CD4-positive, alpha-beta T cell (primary cell): ENCODE measurements at regions not wholly inside any gene's neighbourhood (a gene's known extent, or its start where the extent isn't known, plus 50 kb on each side); places are given as distances from the start of the nearest gene placed in this dataset.
A peak's percentile ranks its signal among the peaks of the same experiment; 100 is the strongest.

Experiments
- ATAC-seq: fragments of 200-7000 bp; cut with Tn5 transposase; one replicate; pipeline ENCODE4 v1.10.0; 2022; ENCODE audit warnings: mild to moderate bottlenecking; ENCODE audit not compliant: poor library complexity
- CTCF ChIA-PET: fragments of 350-600 bp; sonication (Branson Sonifier 250); formaldehyde crosslinking; loops from one replicate; lab custom pipeline; 2021; ENCODE audit warnings: antibody characterized with exemption, inconsistent platforms; lab: Charles Lee
- POLR2A ChIA-PET: fragments of 350-600 bp; sonication (Branson Sonifier 250); formaldehyde crosslinking; loops from one replicate; lab custom pipeline; 2021; ENCODE audit warnings: antibody characterized with exemption, inconsistent platforms; lab: Charles Lee
- DNase-seq, 14 experiments: peaks; one replicate each; pipeline ENCODE4 v3.0.0-alpha.2; 2013 to 2020; ENCODE audit warnings: mixed read lengths in 2 of 14
- H3K27ac ChIP-seq, 2 donors: one replicate each; pipeline versions ENCODE4 v1.5.1 to v1.7.0; 2013; ENCODE audit warnings: low read length in 2 of 2, low read depth in 1 of 2, mild to moderate bottlenecking in 1 of 2
- H3K27me3 ChIP-seq, 2 experiments: 1 replicate in 1 of 2; 2 replicates in 1 of 2; pipeline versions ENCODE4 v1.6.1 to v1.7.0; 2013; ENCODE audit warnings: low read length in 2 of 2, control low read depth in 1 of 2, mild to moderate bottlenecking in 1 of 2, moderate library complexity in 1 of 2; ENCODE audit not compliant: insufficient read depth in 2 of 2, control insufficient read depth in 1 of 2
- H3K36me3 ChIP-seq: one replicate; pipeline ENCODE4 v1.6.1; 2013; ENCODE audit warnings: low read length, control low read depth; ENCODE audit not compliant: insufficient read depth
- H3K4me1 ChIP-seq: one replicate; pipeline ENCODE4 v1.6.1; 2013; ENCODE audit warnings: low read length, control low read depth; ENCODE audit not compliant: insufficient read depth
- H3K4me3 ChIP-seq: one replicate; pipeline ENCODE4 v1.5.1; 2013; ENCODE audit warnings: mild to moderate bottlenecking, low read length, moderate library complexity
- H3K9me3 ChIP-seq, 2 experiments: 1 replicate in 1 of 2; 2 replicates in 1 of 2; pipeline versions ENCODE4 v1.6.1 to v1.7.0; 2013; ENCODE audit warnings: low read length in 2 of 2, mild to moderate bottlenecking in 2 of 2, control low read depth in 1 of 2, moderate library complexity in 1 of 2; ENCODE audit not compliant: control insufficient read depth in 1 of 2, insufficient read depth in 1 of 2
- H3K27ac Mint-ChIP-seq: one replicate; pipeline ENCODE4 v1.8.0; 2020; ENCODE audit warnings: mixed read lengths
- H3K27me3 Mint-ChIP-seq: one replicate; pipeline ENCODE4 v1.8.0; 2021; ENCODE audit warnings: mixed read lengths
- H3K36me3 Mint-ChIP-seq: one replicate; pipeline ENCODE4 v1.8.0; 2021; ENCODE audit warnings: low read depth, mixed read lengths
- H3K4me1 Mint-ChIP-seq: one replicate; pipeline ENCODE4 v1.8.0; 2021; ENCODE audit warnings: low read depth, mixed read lengths
- H3K4me3 Mint-ChIP-seq: one replicate; pipeline ENCODE4 v1.8.0; 2020; ENCODE audit warnings: mild to moderate bottlenecking, mixed read lengths
- H3K9me3 Mint-ChIP-seq: one replicate; pipeline ENCODE4 v1.8.0; 2020; ENCODE audit warnings: mixed read lengths
- intact Hi-C, 2 experiments: fragments of 100-400 bp; cut with DNase I in 1 of 2; cut with micrococcal nuclease in 1 of 2; formaldehyde crosslinking; loops; one replicate each; pipeline versions ENCODE4 v1.15.1 to v1.9.0; 2023 to 2025; cut with DNase I, micrococcal nuclease
- TF ChIP-seq, protein P1 (sequence below): fragments of 200-600 bp; IDR thresholded peaks from one replicate; pipeline ENCODE4 v1.8.0; 2022; ENCODE audit warnings: antibody characterized with exemption, mild to moderate bottlenecking

DNA sequence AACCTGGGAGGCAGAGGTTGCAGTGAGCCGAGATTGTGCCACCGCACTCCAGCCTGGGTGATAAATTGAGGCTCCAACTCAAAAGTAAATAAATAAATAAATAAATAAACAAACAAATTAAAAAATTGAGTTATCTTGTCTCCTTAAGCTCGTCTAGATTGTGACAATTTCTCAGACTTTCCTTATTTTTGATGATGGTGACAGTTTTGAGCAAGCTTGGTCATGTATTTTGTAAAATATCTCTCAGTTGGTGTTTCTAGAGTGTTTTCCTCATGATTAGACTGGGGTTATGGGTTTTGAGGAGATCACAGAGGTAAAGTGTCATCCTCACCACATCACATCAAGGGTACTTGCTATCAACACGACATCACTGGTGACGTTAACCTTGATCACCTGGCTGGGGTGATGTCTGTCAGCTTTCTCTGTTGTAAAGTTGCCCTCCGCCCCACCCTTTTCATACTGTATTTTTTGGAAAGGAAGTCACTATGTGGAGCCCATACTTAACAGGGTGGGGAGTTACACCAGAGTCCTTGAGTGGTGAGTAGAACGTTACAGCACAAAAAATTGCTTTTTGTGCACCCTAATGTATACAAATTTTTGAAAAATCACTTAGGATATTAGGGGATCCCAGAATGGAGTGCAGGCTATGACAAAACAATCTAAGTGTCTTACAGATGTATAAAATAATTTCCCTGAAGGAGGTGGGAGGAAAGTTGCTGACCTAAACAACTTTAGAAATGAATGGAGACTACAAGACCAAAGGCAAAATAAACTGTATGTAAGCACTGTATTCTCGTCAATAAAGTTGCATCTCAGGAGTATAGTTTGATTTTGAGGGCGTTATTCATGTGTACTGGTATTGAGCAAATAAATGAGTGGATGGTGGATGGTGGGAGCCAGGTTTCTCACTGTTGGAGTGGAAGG is 116.4 kb upstream of the SGK1 start:
- TF ChIP-seq, protein P1, sequence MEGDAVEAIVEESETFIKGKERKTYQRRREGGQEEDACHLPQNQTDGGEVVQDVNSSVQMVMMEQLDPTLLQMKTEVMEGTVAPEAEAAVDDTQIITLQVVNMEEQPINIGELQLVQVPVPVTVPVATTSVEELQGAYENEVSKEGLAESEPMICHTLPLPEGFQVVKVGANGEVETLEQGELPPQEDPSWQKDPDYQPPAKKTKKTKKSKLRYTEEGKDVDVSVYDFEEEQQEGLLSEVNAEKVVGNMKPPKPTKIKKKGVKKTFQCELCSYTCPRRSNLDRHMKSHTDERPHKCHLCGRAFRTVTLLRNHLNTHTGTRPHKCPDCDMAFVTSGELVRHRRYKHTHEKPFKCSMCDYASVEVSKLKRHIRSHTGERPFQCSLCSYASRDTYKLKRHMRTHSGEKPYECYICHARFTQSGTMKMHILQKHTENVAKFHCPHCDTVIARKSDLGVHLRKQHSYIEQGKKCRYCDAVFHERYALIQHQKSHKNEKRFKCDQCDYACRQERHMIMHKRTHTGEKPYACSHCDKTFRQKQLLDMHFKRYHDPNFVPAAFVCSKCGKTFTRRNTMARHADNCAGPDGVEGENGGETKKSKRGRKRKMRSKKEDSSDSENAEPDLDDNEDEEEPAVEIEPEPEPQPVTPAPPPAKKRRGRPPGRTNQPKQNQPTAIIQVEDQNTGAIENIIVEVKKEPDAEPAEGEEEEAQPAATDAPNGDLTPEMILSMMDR: no peak
- H3K27me3 ChIP-seq: no peaks in the 10 kb centered on the region
- no peak overlapping the region for H3K27ac ChIP-seq
- no peaks in the 10 kb centered on the region for H3K36me3 ChIP-seq
- ChIA-PET CTCF (no interaction called here), POLR2A (no interaction called here)
- no peaks in the 10 kb centered on the region for H3K9me3 ChIP-seq
- H3K4me1 Mint-ChIP-seq: peaks cover 28% of the 10 kb centered on the region
- H3K4me3 Mint-ChIP-seq: no peak overlapping the region
- H3K27ac Mint-ChIP-seq: no peak overlapping the region
- DNase-seq (peak in 3 of 14 experiments; percentile 19 to 36 (median 31)), ATAC-seq (peak; percentile 71)
- no peaks in the 10 kb centered on the region for H3K36me3 Mint-ChIP-seq
- H3K4me1 ChIP-seq: peaks cover 9% of the 10 kb centered on the region
- no peaks in the 10 kb centered on the region for H3K9me3 Mint-ChIP-seq
- intact Hi-C loops: no loop called here
- no peaks in the 10 kb centered on the region for H3K27me3 Mint-ChIP-seq
- H3K4me3 ChIP-seq: no peak overlapping the region

DNA sequence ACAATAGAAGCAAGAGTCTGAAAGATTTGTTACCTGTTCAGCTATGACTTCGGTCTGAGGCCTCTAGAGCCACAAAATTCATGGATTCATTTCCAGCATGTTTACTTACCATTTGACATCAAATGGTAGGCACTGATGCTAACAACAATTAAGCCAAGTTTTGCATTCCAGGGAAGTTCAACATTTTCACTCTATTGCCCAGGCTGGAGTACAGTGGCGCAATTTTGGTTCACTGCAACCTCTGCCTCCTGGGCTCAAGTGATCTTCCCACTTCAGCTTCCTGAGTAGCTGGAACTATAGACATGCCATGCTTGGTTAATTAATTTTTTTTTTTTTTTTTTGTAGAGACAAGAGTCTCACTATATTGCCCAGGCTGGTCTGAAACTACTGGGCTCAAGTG is 114.1 kb upstream of the SGK1 start:
- H3K27ac Mint-ChIP-seq: no peak overlapping the region
- no peaks in the 10 kb centered on the region for H3K9me3 Mint-ChIP-seq
- Histone ChIP-seq H3K4me3 (no peak overlapping the region), H3K27ac (no peak overlapping the region), H3K9me3 (no peaks in the 10 kb centered on the region), H3K36me3 (no peaks in the 10 kb centered on the region), H3K4me1 (peaks cover 5% of the 10 kb centered on the region), H3K27me3 (no peaks in the 10 kb centered on the region)
- H3K4me1 Mint-ChIP-seq: peaks cover 21% of the 10 kb centered on the region
- no peak for DNase-seq
- ATAC-seq: no peak
- POLR2A ChIA-PET: interaction anchor here (0.9 kb wide), 1 partner anchor 18 kb away, joined by 3 read pairs; no protein-coding TSS in a partner anchor
- intact Hi-C loops: no loop called here
- no peaks in the 10 kb centered on the region for H3K27me3 Mint-ChIP-seq
- CTCF ChIA-PET: interaction anchor here (1.1 kb wide), 1 partner anchor 208 kb away, joined by 3 read pairs; no protein-coding TSS in a partner anchor
- H3K4me3 Mint-ChIP-seq: no peak overlapping the region
- no peaks in the 10 kb centered on the region for H3K36me3 Mint-ChIP-seq
- TF ChIP-seq, protein P1: no peak

DNA sequence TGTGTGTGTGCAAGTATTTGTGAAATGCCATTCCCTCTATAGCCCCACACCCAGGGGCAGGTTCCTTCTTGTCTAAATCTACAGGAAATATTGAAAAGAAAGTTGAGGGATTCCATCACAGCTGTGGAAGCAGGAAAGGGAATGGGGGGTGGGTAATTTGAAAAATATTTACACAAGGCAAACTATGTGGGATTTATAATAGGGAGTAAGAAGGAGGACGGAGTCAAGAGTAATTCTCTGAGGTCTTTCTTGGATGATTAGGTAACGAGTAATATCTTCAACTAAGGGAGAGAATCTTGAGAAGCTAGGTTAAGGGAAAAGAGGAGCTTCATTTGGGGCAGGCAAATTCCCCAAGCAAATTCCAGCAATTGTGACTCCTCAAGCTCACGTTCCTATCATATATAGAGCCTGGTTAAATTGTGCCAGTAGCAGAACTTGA is 113.5 kb upstream of the SGK1 start:
- H3K27ac Mint-ChIP-seq: no peak overlapping the region
- H3K36me3 Mint-ChIP-seq: no peaks in the 10 kb centered on the region
- no peak for DNase-seq
- Histone ChIP-seq H3K36me3 (no peaks in the 10 kb centered on the region), H3K4me1 (peaks cover 3% of the 10 kb centered on the region), H3K4me3 (no peak overlapping the region), H3K27me3 (no peaks in the 10 kb centered on the region), H3K9me3 (no peaks in the 10 kb centered on the region), H3K27ac (no peak overlapping the region)
- TF ChIP-seq, protein P1: no peak
- ATAC-seq: no peak
- ChIA-PET POLR2A (interaction anchor here (0.9 kb wide), 1 partner anchor 18 kb away, joined by 3 read pairs; no protein-coding TSS in a partner anchor), CTCF (no interaction called here)
- H3K4me1 Mint-ChIP-seq: peaks cover 15% of the 10 kb centered on the region
- H3K9me3 Mint-ChIP-seq: no peaks in the 10 kb centered on the region
- no peaks in the 10 kb centered on the region for H3K27me3 Mint-ChIP-seq
- no peak overlapping the region for H3K4me3 Mint-ChIP-seq
- intact Hi-C loops: no loop called here
